Mesenchymal stem cell (in vitro differentiated cells and primary cell): ENCODE measurements at regions not wholly inside any gene's neighbourhood (a gene's known extent, or its start where the extent isn't known, plus 50 kb on each side); places are given as distances from the start of the nearest gene placed in this dataset.

Source experiments
- DNase-seq: peaks from one replicate; pipeline ENCODE4 v3.0.0-alpha.2; 2013
- H2AFZ ChIP-seq: one replicate; pipeline ENCODE4 v1.6.1; 2013; ENCODE audit warnings: low read depth, mild to moderate bottlenecking, control low read depth, inconsistent platforms, low read length, moderate library complexity
- H2AK5ac ChIP-seq: 2 replicates; pipeline ENCODE4 v1.6.1; 2013; ENCODE audit warnings: low read length, moderate library complexity, mild to moderate bottlenecking, inconsistent platforms; ENCODE audit not compliant: severe bottlenecking
- H2BK120ac ChIP-seq: one replicate; pipeline ENCODE4 v1.6.1; 2013; ENCODE audit warnings: low read depth, mild to moderate bottlenecking, inconsistent platforms, low read length, moderate library complexity
- H2BK12ac ChIP-seq, 2 experiments: one replicate each; pipeline ENCODE4 v1.6.1; 2013; ENCODE audit warnings: inconsistent platforms in 2 of 2, low read length in 2 of 2, mild to moderate bottlenecking in 2 of 2, moderate library complexity in 2 of 2, control low read depth in 1 of 2
- H2BK15ac ChIP-seq: one replicate; pipeline ENCODE4 v1.6.1; 2013; ENCODE audit warnings: mild to moderate bottlenecking, low read depth, inconsistent platforms; ENCODE audit not compliant: poor library complexity, severe bottlenecking
- H2BK5ac ChIP-seq: 2 replicates; pipeline ENCODE4 v1.6.1; 2013; ENCODE audit warnings: low read depth, mild to moderate bottlenecking, low read length, control low read depth, inconsistent platforms; ENCODE audit not compliant: poor library complexity, severe bottlenecking
- H3K14ac ChIP-seq, 2 experiments: one replicate each; pipeline ENCODE4 v1.6.1; 2013; ENCODE audit warnings: inconsistent platforms in 2 of 2, low read length in 2 of 2, control low read depth in 1 of 2, mild to moderate bottlenecking in 1 of 2, moderate library complexity in 1 of 2
- H3K18ac ChIP-seq, 2 experiments: one replicate each; pipeline ENCODE4 v1.6.1; 2013; ENCODE audit warnings: inconsistent platforms in 2 of 2, low read length in 2 of 2, control low read depth in 1 of 2, low read depth in 1 of 2, mild to moderate bottlenecking in 1 of 2
- H3K23ac ChIP-seq, 2 experiments: one replicate each; pipeline ENCODE4 v1.6.1; 2013; ENCODE audit warnings: inconsistent platforms in 2 of 2, low read length in 2 of 2, mild to moderate bottlenecking in 2 of 2, moderate library complexity in 2 of 2, control low read depth in 1 of 2
- H3K27ac ChIP-seq: 2 replicates; pipeline ENCODE4 v1.5.1; 2013; ENCODE audit warnings: mild to moderate bottlenecking, moderate library complexity, low read length, control low read depth, inconsistent platforms; ENCODE audit not compliant: poor library complexity, severe bottlenecking
- H3K27me3 ChIP-seq, 2 experiments: 2 replicates each; pipeline versions ENCODE4 v1.6.1 to v1.7.0; 2013; ENCODE audit warnings: low read length in 2 of 2, mild to moderate bottlenecking in 2 of 2, moderate library complexity in 2 of 2, control low read depth in 1 of 2, inconsistent platforms in 1 of 2; ENCODE audit not compliant: control insufficient read depth in 1 of 2, insufficient read depth in 1 of 2
- H3K36me3 ChIP-seq, 2 experiments: 2 replicates each; pipeline versions ENCODE4 v1.6.1 to v1.7.0; 2013; ENCODE audit warnings: low read length in 2 of 2, control low read depth in 1 of 2, inconsistent platforms in 1 of 2, low read depth in 1 of 2, mild to moderate bottlenecking in 1 of 2; ENCODE audit not compliant: insufficient read depth in 2 of 2, control insufficient read depth in 1 of 2
- H3K4ac ChIP-seq, 2 experiments: one replicate each; pipeline ENCODE4 v1.6.1; 2013; ENCODE audit warnings: inconsistent platforms in 2 of 2, low read length in 2 of 2, mild to moderate bottlenecking in 2 of 2, moderate library complexity in 2 of 2, control low read depth in 1 of 2, low read depth in 1 of 2
- H3K4me1 ChIP-seq: 2 replicates; pipeline ENCODE4 v1.6.1; 2013; ENCODE audit warnings: low read depth, low read length, control low read depth; ENCODE audit not compliant: control insufficient read depth, insufficient read depth
- H3K4me2 ChIP-seq: 2 replicates; pipeline ENCODE4 v1.6.1; 2013; ENCODE audit warnings: low read length, mild to moderate bottlenecking, inconsistent platforms; ENCODE audit not compliant: poor library complexity, severe bottlenecking
- H3K4me3 ChIP-seq, 2 experiments: 2 replicates each; pipeline versions ENCODE4 v1.5.1 to v1.7.0; 2013; ENCODE audit warnings: low read length in 2 of 2, mild to moderate bottlenecking in 2 of 2, control low read depth in 1 of 2, low read depth in 1 of 2; ENCODE audit not compliant: insufficient read depth in 1 of 2
- H3K79me1 ChIP-seq: replicated peaks from 2 replicates; pipeline ENCODE4 v1.6.1; 2013; ENCODE audit warnings: mild to moderate bottlenecking, control low read depth, low read length, inconsistent platforms; ENCODE audit not compliant: poor library complexity, severe bottlenecking
- H3K9ac ChIP-seq: 2 replicates; pipeline ENCODE4 v1.7.0; 2013; ENCODE audit warnings: mild to moderate bottlenecking, low read length, moderate library complexity
- H3K9me3 ChIP-seq: 2 replicates; pipeline ENCODE4 v1.7.0; 2013; ENCODE audit warnings: mild to moderate bottlenecking, low read length; ENCODE audit not compliant: control insufficient read depth
- H4K8ac ChIP-seq: one replicate; pipeline ENCODE4 v1.6.1; 2013; ENCODE audit warnings: inconsistent platforms, mild to moderate bottlenecking, low read length, moderate library complexity
- H4K91ac ChIP-seq: one replicate; pipeline ENCODE4 v1.6.1; 2013; ENCODE audit warnings: mild to moderate bottlenecking, low read length, inconsistent platforms
- WGBS: methylation state at CpG from one replicate; pipeline ENCODE4 v1.1.7; 2013; ENCODE audit warnings: mixed read lengths; 5-methylcytosine and 5-hydroxymethylcytosine counted together

GRCh38 chr16:82242201-82242600 lies 72.2 kb upstream of the MPHOSPH6 start:
- H3K27me3 ChIP-seq: peaks cover 0 to under 1% of the 10 kb centered on the region in 2 experiments
- no peak overlapping the region for H3K14ac ChIP-seq
- H2BK5ac ChIP-seq: no peak overlapping the region
- no peak overlapping the region for H2BK120ac ChIP-seq
- no peak overlapping the region for H3K4me3 ChIP-seq
- no peak overlapping the region for H4K91ac ChIP-seq
- no peak overlapping the region for H3K23ac ChIP-seq
- no peaks in the 10 kb centered on the region for H3K79me1 ChIP-seq
- H2BK15ac ChIP-seq: no peak overlapping the region
- H3K27ac ChIP-seq: no peak overlapping the region
- no peaks in the 10 kb centered on the region for H3K36me3 ChIP-seq
- H2AFZ ChIP-seq: no peak overlapping the region
- no peak overlapping the region for H3K9ac ChIP-seq
- H3K9me3 ChIP-seq: peaks cover 11% of the 10 kb centered on the region
- H4K8ac ChIP-seq: no peak overlapping the region
- no peak overlapping the region for H2BK12ac ChIP-seq
- no peak overlapping the region for H3K18ac ChIP-seq
- WGBS: 89% methylated on average over 9 of the region's 9 CpGs
- no peak for DNase-seq
- no peak overlapping the region for H3K4me2 ChIP-seq
- H3K4ac ChIP-seq: no peak overlapping the region
- no peaks in the 10 kb centered on the region for H3K4me1 ChIP-seq
- no peak overlapping the region for H2AK5ac ChIP-seq

GRCh38 chr16:82241469-82242052 lies 71.5 kb upstream of the MPHOSPH6 start:
- no peaks in the 10 kb centered on the region for H3K79me1 ChIP-seq
- no peak overlapping the region for H2BK12ac ChIP-seq
- no peak overlapping the region for H2AFZ ChIP-seq
- no peaks in the 10 kb centered on the region for H3K36me3 ChIP-seq
- H2BK15ac ChIP-seq: no peak overlapping the region
- no peak overlapping the region for H3K27ac ChIP-seq
- no peak for DNase-seq
- no peak overlapping the region for H3K4me3 ChIP-seq
- no peak overlapping the region for H3K4me2 ChIP-seq
- peaks cover 0 to 4% of the 10 kb centered on the region in 2 experiments for H3K27me3 ChIP-seq
- no peak overlapping the region for H2BK5ac ChIP-seq
- H3K4me1 ChIP-seq: no peaks in the 10 kb centered on the region
- H3K4ac ChIP-seq: no peak overlapping the region
- no peak overlapping the region for H2BK120ac ChIP-seq
- H3K9me3 ChIP-seq: peaks cover 11% of the 10 kb centered on the region
- H3K14ac ChIP-seq: no peak overlapping the region
- no peak overlapping the region for H3K18ac ChIP-seq
- H3K9ac ChIP-seq: no peak overlapping the region
- no peak overlapping the region for H4K91ac ChIP-seq
- no peak overlapping the region for H3K23ac ChIP-seq
- H2AK5ac ChIP-seq: no peak overlapping the region
- 78% methylated on average over 5 of the region's 5 CpGs for WGBS
- no peak overlapping the region for H4K8ac ChIP-seq

GRCh38 chr16:82240111-82240510 lies 70.1 kb upstream of the MPHOSPH6 start:
- peaks cover 5 to 6% of the 10 kb centered on the region in 2 experiments for H3K27me3 ChIP-seq
- no peak overlapping the region for H3K4me2 ChIP-seq
- DNase-seq: no peak
- no peak overlapping the region for H3K4me3 ChIP-seq
- H3K14ac ChIP-seq: no peak overlapping the region
- no peak overlapping the region for H2BK120ac ChIP-seq
- no peak overlapping the region for H3K18ac ChIP-seq
- no peak overlapping the region for H4K8ac ChIP-seq
- no peaks in the 10 kb centered on the region for H3K36me3 ChIP-seq
- H2BK5ac ChIP-seq: no peak overlapping the region
- H2BK12ac ChIP-seq: no peak overlapping the region
- no peak overlapping the region for H2BK15ac ChIP-seq
- no peak overlapping the region for H2AK5ac ChIP-seq
- H3K9ac ChIP-seq: no peak overlapping the region
- no peaks in the 10 kb centered on the region for H3K4me1 ChIP-seq
- H3K27ac ChIP-seq: no peak overlapping the region
- H2AFZ ChIP-seq: no peak overlapping the region
- no CpG with 5 or more reads among the region's 2 CpGs for WGBS
- no peak overlapping the region for H4K91ac ChIP-seq
- no peak overlapping the region for H3K23ac ChIP-seq
- peaks cover 11% of the 10 kb centered on the region for H3K9me3 ChIP-seq
- no peak overlapping the region for H3K4ac ChIP-seq
- H3K79me1 ChIP-seq: no peaks in the 10 kb centered on the region

GRCh38 chr16:82236875-82237274 lies 66.9 kb upstream of the MPHOSPH6 start:
- H2BK5ac ChIP-seq: no peak overlapping the region
- H3K27me3 ChIP-seq: peaks cover 11 to 15% of the 10 kb centered on the region in 2 experiments
- no peak overlapping the region for H4K8ac ChIP-seq
- H3K18ac ChIP-seq: no peak overlapping the region
- no peaks in the 10 kb centered on the region for H3K79me1 ChIP-seq
- no peak overlapping the region for H3K4ac ChIP-seq
- no peak overlapping the region for H4K91ac ChIP-seq
- no peaks in the 10 kb centered on the region for H3K36me3 ChIP-seq
- H3K23ac ChIP-seq: no peak overlapping the region
- no peak overlapping the region for H2BK12ac ChIP-seq
- H3K9me3 ChIP-seq: no peaks in the 10 kb centered on the region
- H3K4me1 ChIP-seq: no peaks in the 10 kb centered on the region
- no peak overlapping the region for H2AK5ac ChIP-seq
- WGBS: 95% methylated on average over 5 of the region's 5 CpGs
- H3K9ac ChIP-seq: no peak overlapping the region
- no peak overlapping the region for H3K4me3 ChIP-seq
- H3K14ac ChIP-seq: no peak overlapping the region
- no peak for DNase-seq
- no peak overlapping the region for H3K4me2 ChIP-seq
- H3K27ac ChIP-seq: no peak overlapping the region
- H2BK15ac ChIP-seq: no peak overlapping the region
- no peak overlapping the region for H2BK120ac ChIP-seq
- H2AFZ ChIP-seq: no peak overlapping the region
